GM18507 (cell line): ENCODE measurements at regions not wholly inside any gene's neighbourhood (a gene's known extent, or its start where the extent isn't known, plus 50 kb on each side); places are given as distances from the start of the nearest gene placed in this dataset.

Source experiments
- DNase-seq: peaks from one replicate; pipeline ENCODE4 v3.0.0; 2011; ENCODE audit warnings: low read depth; ENCODE audit not compliant: insufficient read length; ENCODE audit errors: extremely low spot score
- FAIRE-seq: peaks from 2 replicates; lab custom pipeline; 2011; peaks lifted over from hg19 to GRCh38; lab: Jason Lieb, UNC

GRCh38 chr12:90038289-90038688 is 329.7 kb upstream of the ATP2B1 start:
- no peak for FAIRE-seq
- DNase-seq = no peak

- FAIRE-seq = no peak
- DNase-seq = no peak
Observed at GRCh38 chr12:90037740-90038139, 329.1 kb upstream of the ATP2B1 start.

GRCh38 chr12:90036637-90037036 is 328.0 kb upstream of the ATP2B1 start:
- DNase-seq (no peak), FAIRE-seq (no peak)

- FAIRE-seq = no peak
Observed at GRCh38 chr12:90030726-90031125, 322.1 kb upstream of the ATP2B1 start.

GRCh38 chr12:90029317-90029716 is 320.7 kb upstream of the ATP2B1 start:
- DNase-seq (no peak), FAIRE-seq (no peak)

More at GRCh38 chr12:90030726-90031125, 322.1 kb upstream of the ATP2B1 start:
- no peak for DNase-seq

- no peak for DNase-seq
- FAIRE-seq = no peak
Observed at GRCh38 chr12:90028635-90029051, 320.0 kb upstream of the ATP2B1 start.

GRCh38 chr12:90027889-90028634 is 319.4 kb upstream of the ATP2B1 start:
- no peak for DNase-seq
- no peak for FAIRE-seq

- DNase-seq (no peak), FAIRE-seq (no peak)
Observed at GRCh38 chr12:90027041-90027440, 318.4 kb upstream of the ATP2B1 start.

GRCh38 chr12:90026516-90026915 is 317.9 kb upstream of the ATP2B1 start:
- FAIRE-seq (no peak), DNase-seq (no peak)

- FAIRE-seq = no peak
- no peak for DNase-seq
Observed at GRCh38 chr12:90024262-90024661, 315.6 kb upstream of the ATP2B1 start.

- FAIRE-seq (no peak), DNase-seq (no peak)
Observed at GRCh38 chr12:90023207-90023900, 314.7 kb upstream of the ATP2B1 start.

- DNase-seq = no peak
- no peak for FAIRE-seq
Observed at GRCh38 chr12:90021795-90022440, 313.3 kb upstream of the ATP2B1 start.

GRCh38 chr12:90020881-90021280 is 312.2 kb upstream of the ATP2B1 start:
- FAIRE-seq = no peak

GRCh38 chr12:90020436-90020835 is 311.8 kb upstream of the ATP2B1 start:
- no peak for FAIRE-seq
- DNase-seq = no peak

More at GRCh38 chr12:90020881-90021280, 312.2 kb upstream of the ATP2B1 start:
- no peak for DNase-seq

- DNase-seq (no peak), FAIRE-seq (no peak)
Observed at GRCh38 chr12:90020014-90020413, 311.4 kb upstream of the ATP2B1 start.

GRCh38 chr12:90017316-90017715 is 308.7 kb upstream of the ATP2B1 start:
- FAIRE-seq = no peak

GRCh38 chr12:90015228-90015627 is 306.6 kb upstream of the ATP2B1 start:
- DNase-seq (no peak), FAIRE-seq (no peak)

More at GRCh38 chr12:90017316-90017715, 308.7 kb upstream of the ATP2B1 start:
- no peak for DNase-seq

- FAIRE-seq (no peak), DNase-seq (no peak)
Observed at GRCh38 chr12:90013409-90013808, 304.8 kb upstream of the ATP2B1 start.

GRCh38 chr12:90010089-90010488 is 301.5 kb upstream of the ATP2B1 start:
- DNase-seq (no peak), FAIRE-seq (no peak)

GRCh38 chr12:90008277-90008676 is 299.6 kb upstream of the ATP2B1 start:
- DNase-seq (no peak), FAIRE-seq (no peak)
